ENCODE measurements at regions not wholly inside any gene's neighbourhood (a gene's known extent, or its start where the extent isn't known, plus 50 kb on each side); places are given as distances from the start of the nearest gene placed in this dataset.
"Not testable (repeated sequence)": the region's sequence is repeated elsewhere in the genome, so short reads cannot be mapped to it uniquely, and the experiment has no call there.

GRCh38 chr2:76154981-76155380 lies 444.3 kb upstream of the GCFC2 start:
- ATAC-seq: no peak
- intact Hi-C loops (cut with DNase I): no loop called here
- DNase-seq (ENCODE audit: missing footprints): no peak

DNA sequence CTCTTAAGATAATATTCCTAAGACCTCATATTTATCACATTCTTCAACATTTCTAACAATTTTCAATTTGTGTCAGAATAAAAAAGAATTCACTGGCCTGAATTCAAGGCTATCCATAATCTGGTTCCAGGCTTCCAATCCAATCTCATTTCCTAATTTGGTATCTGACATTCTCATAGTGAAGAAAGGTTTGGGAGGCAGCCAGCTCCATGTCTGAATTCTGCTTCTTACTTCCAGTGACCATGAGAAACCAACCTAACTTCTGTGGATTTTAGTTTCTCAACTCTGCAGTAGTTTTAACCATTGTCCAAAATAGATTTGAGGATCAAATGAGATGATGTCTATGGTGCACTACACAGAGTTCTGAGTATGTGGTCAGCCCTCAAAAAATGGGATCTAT lies 439.1 kb upstream of the GCFC2 start:
- no peak for DNase-seq (ENCODE audit: missing footprints)
- intact Hi-C loops (cut with DNase I): no loop called here
- no peak for ATAC-seq

GRCh38 chr2:76139303-76139702 lies 428.6 kb upstream of the GCFC2 start:
- intact Hi-C loops (cut with DNase I); ATAC-seq; DNase-seq (ENCODE audit: missing footprints): not testable (repeated sequence)

GRCh38 chr2:76128622-76129021 lies 417.9 kb upstream of the GCFC2 start:
- no peak for ATAC-seq
- no peak for DNase-seq (ENCODE audit: missing footprints)
- intact Hi-C loops (cut with DNase I): no loop called here

- intact Hi-C loops (cut with DNase I): no loop called here
- DNase-seq (ENCODE audit: missing footprints): no peak
- ATAC-seq: no peak
Observed at GRCh38 chr2:76120176-76120575, 409.5 kb upstream of the GCFC2 start.

DNA sequence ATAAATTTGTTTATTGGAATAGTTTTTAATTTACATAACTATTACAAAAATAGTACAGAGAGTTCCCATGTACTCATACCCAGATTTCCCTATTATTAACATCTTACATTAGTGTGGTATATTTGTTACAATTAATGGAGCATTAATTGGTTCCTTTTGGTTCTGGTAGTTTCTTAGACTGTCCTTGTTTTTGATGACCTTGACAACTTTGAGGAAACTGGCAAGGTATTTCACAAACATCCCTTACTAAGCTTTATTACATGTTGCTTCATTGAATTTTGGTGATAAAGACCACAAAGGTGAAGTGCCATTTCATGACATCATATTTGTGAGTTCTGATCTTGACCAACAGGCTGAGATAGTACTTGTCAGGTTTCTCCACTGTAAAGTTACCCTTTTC lies 379.0 kb upstream of the GCFC2 start:
- ATAC-seq (no peak), DNase-seq (ENCODE audit: missing footprints) (no peak)
- intact Hi-C loops (cut with DNase I): no loop called here

GRCh38 chr2:76083248-76083647 lies 372.5 kb upstream of the GCFC2 start:
- intact Hi-C loops (cut with DNase I): no loop called here
- DNase-seq (ENCODE audit: missing footprints) (no peak), ATAC-seq (no peak)

GRCh38 chr2:76082509-76082908 lies 371.8 kb upstream of the GCFC2 start:
- intact Hi-C loops (cut with DNase I): no loop called here
- DNase-seq (ENCODE audit: missing footprints): no peak
- no peak for ATAC-seq

DNA sequence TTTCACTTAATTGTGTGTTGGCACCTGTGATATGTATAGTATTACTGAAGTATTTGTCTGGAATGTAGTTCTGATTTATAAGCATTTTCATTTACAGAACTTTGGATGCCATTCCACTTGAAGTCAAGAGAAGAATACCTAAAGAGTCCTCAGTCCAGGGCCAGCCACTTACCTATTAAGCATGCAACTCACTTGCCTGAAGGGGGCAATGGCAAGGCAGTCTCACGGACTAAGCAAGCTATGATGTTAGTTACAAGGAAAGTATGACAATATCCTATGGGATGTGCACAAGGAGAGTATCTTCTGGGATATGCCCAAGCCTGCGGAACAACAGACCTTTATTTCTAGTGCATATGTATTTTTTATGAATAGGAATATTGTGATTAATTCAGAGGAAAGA lies 369.4 kb upstream of the GCFC2 start:
- DNase-seq (ENCODE audit: missing footprints): no peak
- intact Hi-C loops (cut with DNase I): no loop called here
- ATAC-seq: no peak

DNA sequence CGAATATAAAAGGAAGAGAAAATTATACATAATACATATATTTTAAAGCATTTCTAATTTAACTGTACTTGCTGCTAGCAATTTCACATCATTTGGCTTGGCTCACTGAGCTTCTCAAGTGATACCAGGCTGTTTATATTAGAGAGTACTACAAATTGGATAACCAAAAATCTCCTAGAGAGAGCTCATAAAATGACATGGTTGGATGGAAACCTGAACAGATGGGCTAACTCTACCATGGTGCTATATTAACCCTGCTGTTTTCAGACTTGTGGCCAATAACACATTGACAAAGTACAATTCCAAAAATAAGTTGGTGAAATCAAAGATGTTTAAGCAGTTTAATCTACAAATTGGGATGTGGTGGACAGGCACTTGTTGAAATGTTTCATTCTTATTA lies 364.4 kb upstream of the GCFC2 start:
- no peak for ATAC-seq
- intact Hi-C loops (cut with DNase I): no loop called here
- DNase-seq (ENCODE audit: missing footprints): no peak

- intact Hi-C loops (cut with DNase I): no loop called here
- DNase-seq (ENCODE audit: missing footprints) (no peak), ATAC-seq (no peak)
Observed at GRCh38 chr2:76073992-76074604, 363.4 kb upstream of the GCFC2 start.

DNA sequence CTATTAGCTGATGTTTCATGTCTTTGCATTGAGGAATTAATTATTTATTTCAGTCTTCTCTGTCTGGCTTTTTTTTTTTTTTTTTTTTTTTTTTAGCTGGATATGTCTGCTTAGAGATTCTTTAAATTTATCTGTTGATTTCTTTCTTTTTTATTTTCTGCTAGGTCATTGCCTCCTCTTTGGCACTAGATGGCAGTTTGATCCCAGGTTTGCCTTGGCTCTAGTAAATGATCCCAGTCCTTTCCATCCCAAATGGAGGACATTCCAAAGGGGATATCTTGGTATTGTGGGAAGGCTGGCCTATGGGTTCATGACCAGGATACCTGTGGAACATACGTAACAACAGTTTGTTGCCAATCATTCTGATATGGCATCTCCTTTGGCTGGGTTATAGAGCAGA lies 339.5 kb upstream of the GCFC2 start:
- ATAC-seq (no peak), DNase-seq (ENCODE audit: missing footprints) (no peak)
- intact Hi-C loops (cut with DNase I): no loop called here

GRCh38 chr2:76044701-76045100 lies 334.0 kb upstream of the GCFC2 start:
- DNase-seq (ENCODE audit: missing footprints) (no peak), ATAC-seq (no peak)
- intact Hi-C loops (cut with DNase I): no loop called here

DNA sequence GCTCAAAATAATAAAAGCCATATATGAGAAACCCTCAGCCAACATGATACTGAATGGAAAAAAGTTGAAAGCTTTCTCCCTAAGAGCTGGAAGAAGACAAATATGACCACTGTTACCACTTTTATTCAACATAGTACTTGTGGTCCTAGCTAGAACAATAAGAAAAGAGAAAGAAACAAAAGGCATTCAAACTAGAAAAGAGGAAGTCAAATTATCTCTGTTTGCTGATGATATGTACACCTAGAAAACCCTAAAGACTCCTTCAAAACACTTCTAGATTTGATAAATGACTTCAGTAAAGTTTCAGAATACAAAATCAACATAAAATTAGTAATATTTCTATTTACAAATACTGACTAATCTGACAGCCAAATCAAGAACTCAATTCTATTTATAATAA lies 328.8 kb upstream of the GCFC2 start:
- no peak for DNase-seq (ENCODE audit: missing footprints)
- intact Hi-C loops (cut with DNase I): no loop called here
- ATAC-seq: no peak

DNA sequence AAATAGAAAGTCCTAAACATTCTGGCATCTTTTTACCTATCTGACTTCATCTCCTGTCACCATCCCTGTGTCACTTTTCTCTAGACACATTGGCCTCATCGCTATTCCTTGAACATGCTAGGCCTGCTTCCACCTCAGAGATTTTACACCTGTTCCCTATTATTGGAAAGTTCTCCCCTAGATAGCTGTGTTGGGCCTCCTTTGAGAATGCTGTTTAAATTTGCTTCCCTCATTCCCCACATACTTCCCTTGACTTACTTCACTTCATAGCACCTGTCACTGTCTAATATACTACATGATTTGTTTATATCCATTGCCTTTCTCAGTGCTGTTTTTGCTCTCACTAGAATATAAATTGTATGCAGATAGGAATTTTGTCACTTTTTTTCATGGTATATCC lies 317.0 kb upstream of the GCFC2 start:
- intact Hi-C loops (cut with DNase I): no loop called here
- ATAC-seq: no peak
- DNase-seq (ENCODE audit: missing footprints): no peak

- DNase-seq (ENCODE audit: missing footprints): no peak
- intact Hi-C loops (cut with DNase I): no loop called here
- ATAC-seq: no peak
Observed at GRCh38 chr2:76019128-76019527, 308.4 kb upstream of the GCFC2 start.

DNA sequence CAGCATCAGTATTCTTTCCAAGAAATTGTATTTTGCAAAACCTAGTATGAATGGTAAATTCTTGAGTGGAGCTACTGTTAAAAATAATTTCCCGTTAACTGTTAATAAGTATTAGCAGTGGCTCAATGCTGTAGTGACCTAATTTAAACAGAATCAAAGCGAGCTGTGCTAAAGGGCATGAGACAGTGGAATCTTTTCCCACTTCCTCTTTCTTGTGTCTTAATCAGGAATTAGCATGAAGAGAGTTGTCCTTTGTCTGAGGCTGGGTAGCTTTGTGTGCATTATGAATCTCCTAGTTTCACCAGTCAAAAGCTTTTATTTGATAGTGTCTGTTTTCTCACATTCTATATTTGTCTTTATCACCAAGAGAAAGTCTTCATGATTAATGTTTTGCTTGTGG lies 298.8 kb upstream of the GCFC2 start:
- ATAC-seq (no peak), DNase-seq (ENCODE audit: missing footprints) (no peak)
- intact Hi-C loops (cut with DNase I): no loop called here

- ATAC-seq (no peak), DNase-seq (ENCODE audit: missing footprints) (peak; percentile 31)
- intact Hi-C loops (cut with DNase I): no loop called here
Observed at GRCh38 chr2:76008001-76008702, 297.4 kb upstream of the GCFC2 start.

DNA sequence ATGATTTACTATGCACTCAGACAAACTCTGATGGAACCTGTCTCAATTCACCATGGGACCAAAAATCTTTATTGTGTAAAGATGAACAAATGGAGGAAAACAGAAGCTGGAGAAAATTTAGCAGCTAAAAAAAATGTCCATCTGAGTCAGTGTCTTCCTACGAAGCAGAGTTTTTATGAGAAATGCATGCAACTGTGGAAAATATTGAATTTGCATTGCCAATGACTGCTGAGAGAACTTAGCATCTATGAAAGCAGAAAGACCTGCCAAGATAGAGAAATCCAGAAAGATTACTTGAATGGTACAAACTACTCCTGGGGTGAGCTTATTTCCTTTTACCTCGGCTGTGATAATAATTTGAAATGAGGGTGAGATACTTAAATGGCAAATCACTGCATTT lies 289.7 kb upstream of the GCFC2 start:
- DNase-seq (ENCODE audit: missing footprints): no peak
- no peak for ATAC-seq
- intact Hi-C loops (cut with DNase I): no loop called here

GRCh38 chr2:75998451-75998850 lies 287.7 kb upstream of the GCFC2 start:
- intact Hi-C loops (cut with DNase I): no loop called here
- ATAC-seq: no peak
- DNase-seq (ENCODE audit: missing footprints): no peak

GRCh38 chr2:75994759-75995158 lies 284.0 kb upstream of the GCFC2 start:
- DNase-seq (ENCODE audit: missing footprints) (peak; percentile 37), ATAC-seq (no peak)
- intact Hi-C loops (cut with DNase I): no loop called here

All from Right ventricle myocardium inferior (tissue), 1 donor.